HG02852 (cell line): ENCODE measurements at regions not wholly inside any gene's neighbourhood (a gene's known extent, or its start where the extent isn't known, plus 50 kb on each side); places are given as distances from the start of the nearest gene placed in this dataset.
"Not testable (repeated sequence)": the region's sequence is repeated elsewhere in the genome, so short reads cannot be mapped to it uniquely, and the experiment has no call there.

Source experiments
- ATAC-seq: cut with Tn5 transposase; IDR thresholded peaks from one replicate; pipeline ENCODE4 v1.9.1; 2021; ENCODE audit warnings: mild to moderate bottlenecking, moderate library complexity; ENCODE audit not compliant: unreplicated experiment

DNA sequence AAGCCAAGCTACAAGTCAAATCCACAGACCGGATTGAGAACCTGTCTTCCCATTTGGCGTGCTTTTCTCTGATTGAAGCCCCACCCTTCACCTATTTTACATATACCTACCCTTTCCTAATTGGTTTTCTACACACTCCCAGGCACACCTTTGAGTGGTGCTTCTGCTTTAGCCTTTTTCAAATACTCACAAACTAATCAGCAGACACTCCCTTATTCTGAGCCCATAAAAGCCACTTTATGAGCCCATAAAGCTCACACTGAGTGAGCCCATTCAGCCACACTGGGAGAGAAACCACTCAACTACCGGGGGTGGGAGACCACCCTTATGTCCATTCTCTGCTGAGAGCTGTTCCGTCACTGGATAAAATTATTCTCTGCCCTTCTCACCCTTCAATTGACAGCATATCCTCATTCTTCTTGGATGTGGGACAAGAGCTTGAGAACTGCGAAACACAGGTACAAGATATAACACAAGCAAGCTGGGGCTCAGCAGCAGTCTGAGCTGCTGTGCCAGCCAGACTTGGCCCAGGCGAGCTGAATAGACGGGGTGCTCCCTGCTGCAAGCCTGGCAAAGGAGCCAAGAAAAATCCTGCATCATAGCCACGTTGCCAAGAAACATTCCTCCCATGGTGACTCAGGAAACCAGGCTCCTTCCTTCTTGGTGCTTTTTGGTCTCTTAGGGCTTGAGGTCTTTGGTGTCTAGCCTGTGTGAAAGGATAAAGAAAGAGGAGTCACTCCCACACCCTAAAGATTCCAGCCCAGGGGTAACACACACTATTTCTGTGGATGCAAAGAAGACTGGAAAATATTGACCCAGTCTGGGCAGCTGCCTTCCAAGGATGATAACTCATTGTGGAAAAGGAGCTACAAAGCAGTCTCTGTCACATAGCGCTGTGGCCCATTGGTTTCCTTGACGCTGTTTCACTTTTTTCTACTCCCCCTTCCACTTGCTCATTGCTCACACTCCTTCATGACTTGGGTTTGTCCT lies 609.7 kb downstream of the MCTP2 start:
- no peak for ATAC-seq

DNA sequence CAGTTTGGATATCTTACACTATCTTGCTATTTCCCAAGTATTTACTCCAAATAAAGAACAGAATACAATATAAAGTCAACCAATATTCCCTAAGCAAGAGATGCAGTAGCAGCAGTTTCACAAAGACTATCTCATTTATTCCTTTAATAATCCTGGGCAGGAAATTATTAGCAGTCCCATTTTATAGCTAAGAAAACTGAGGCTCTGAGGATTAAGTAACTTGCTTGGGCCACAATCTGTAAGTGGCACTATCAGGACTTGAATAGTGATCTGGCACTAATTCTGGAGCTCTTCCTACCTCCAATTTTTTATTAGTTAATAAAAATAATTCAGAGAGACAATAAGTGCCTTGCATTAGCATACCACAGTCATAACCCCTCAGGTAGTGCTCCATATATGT lies 611.7 kb downstream of the MCTP2 start:
- no peak for ATAC-seq

DNA sequence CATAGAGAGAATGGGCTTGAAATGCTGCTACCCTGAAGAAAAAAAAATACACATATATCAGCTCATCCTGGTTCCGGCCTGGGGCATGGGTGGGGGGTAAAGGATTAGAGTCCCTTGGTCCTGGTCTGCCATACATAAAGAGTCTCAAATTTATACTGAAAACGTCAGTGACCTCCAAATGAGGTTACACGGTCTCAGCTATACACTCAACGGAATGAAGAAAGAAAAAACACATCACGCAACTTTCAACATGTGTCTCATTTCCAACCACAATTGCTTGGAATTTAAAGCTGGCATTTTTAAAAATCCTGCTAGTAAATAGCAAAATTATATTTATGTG lies 612.8 kb downstream of the MCTP2 start:
- no peak for ATAC-seq

DNA sequence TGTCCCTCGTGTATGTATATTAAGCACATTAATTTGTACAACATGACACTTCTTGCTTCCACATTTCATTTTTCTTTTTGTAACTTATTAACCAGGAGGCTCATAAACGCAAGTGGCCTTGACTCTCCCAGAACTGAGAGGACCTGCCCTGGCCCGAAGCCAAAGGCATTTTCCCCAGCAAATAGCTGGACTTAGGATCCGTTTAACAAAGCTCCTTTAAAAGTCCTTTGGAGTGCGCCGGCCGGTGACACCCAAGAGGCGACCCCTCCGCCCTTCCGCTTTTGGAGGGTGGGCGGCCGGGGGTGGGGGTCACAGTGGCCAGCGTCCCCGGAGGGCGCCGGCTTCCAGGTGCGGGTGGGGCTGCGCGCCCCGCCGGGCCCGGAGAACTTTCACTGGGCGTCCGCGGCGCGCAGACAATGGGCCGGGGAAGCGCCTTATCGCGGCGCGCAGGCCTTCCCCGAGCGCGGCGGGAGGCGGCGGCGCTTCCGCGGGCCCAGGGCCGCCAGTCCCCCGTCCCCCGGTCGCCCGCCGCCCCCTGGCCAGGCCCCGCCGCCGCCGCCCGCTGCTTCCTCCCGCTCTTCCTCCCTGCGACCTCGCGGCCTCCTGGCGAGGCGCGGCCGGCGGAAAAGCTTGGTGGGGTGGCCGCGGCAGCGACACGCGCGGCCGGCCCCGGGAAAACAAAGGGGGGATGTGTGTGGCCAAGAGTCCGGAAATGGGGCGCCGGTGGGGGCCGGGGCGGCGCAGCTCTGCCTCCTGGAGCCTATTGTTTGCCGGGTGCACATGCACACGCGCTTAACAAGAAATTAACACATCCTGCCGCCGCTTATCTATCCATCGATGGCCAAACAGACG lies 613.4 kb downstream of the MCTP2 start:
- ATAC-seq: no peak

GRCh38 chr15:94845390-94845716 lies 614.0 kb downstream of the MCTP2 start:
- no peak for ATAC-seq

- ATAC-seq: no peak
Observed at GRCh38 chr15:94847325-94847724, 616.0 kb downstream of the MCTP2 start.

DNA sequence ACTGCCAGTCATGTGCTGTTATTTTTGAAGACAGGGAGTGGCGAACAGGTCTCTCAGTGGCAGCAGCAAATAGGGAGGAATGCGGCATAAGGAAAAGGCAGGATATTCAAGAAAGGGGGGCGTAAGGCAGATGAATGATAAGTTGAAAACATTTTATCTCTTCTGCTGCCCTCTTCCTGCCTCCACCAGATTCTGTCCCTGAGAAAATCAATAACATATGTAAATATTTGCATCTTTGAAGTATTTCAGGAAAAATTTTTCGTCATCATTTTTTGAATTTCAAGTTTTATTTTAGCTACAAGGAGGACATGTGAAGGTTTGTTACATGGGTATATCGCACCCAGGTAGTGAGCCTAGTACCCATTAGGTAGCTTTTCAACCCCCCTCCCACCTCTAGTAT lies 616.7 kb downstream of the MCTP2 start:
- ATAC-seq: no peak

- ATAC-seq: no peak
Observed at GRCh38 chr15:94855018-94855408, 623.7 kb downstream of the MCTP2 start.

DNA sequence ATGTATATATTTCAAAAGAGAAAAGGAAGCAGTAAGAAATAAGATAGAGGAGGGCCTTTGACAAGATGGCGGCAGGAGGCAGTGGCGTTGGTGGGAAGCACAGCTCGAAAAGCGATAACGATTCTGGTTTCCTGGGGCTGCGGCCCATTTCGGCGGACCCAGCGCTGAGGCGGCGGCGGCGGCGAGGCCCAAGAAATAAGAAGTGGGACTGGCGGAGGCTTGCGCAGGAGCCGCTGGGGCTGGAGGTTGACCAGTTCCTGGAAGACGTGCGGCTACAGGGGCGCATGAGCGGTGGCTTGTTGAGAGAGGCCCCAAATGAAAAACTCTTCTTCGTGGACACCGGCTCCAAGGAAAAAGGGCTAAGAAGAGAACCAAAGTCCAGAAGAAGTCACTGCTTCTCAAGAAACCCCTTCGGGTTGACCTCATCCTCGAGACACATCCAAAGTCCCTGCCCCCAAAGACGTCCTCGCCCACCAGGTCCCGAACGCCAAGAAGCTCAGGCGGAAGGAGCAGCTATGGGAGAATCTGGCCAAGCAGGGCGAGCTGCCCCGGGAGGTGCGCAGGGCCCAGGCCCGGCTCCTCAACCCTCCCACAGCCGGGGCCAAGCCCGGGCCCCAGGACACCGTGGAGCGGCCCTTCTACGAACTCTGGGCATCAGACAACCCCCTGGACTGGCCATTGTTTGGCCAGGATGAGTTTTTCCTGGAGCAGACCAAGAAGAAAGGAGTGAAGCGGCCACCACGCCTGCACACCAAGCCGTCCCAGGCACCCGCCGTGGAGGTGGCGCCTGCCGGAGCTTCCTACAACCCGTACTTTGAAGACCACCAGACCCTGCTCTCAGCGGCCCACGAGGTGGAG lies 624.3 kb downstream of the MCTP2 start:
- no peak for ATAC-seq

DNA sequence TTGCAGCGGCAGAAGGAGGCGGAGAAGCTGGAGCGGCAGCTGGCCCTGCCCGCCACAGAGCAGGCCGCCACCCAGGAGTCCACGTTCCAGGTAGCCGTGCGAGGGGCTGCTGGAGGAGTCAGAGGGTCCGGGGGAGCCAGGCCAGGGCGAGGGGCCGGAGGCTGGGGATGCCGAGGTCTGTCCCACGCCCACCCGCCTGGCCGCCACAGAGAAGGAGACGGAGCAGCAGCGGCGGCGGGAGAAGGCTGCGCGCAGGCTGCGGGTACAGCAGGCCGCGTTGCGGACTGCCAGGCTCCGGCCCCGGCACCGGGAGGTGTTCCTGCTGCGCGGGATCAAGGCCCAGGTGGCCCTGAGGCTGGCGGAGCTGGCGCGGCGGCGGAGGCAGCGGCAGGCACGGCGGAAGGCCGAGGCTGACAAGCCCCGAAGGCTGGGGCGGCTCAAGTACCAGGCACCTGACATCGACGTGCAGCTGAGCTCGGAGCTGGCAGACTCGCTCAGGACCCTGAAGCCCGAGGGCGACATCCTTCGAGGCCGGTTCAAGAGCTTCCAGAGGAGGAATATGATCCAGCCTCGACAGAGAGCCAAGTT lies 625.0 kb downstream of the MCTP2 start:
- ATAC-seq: no peak

- no peak for ATAC-seq
Observed at GRCh38 chr15:94857466-94857865, 626.1 kb downstream of the MCTP2 start.

DNA sequence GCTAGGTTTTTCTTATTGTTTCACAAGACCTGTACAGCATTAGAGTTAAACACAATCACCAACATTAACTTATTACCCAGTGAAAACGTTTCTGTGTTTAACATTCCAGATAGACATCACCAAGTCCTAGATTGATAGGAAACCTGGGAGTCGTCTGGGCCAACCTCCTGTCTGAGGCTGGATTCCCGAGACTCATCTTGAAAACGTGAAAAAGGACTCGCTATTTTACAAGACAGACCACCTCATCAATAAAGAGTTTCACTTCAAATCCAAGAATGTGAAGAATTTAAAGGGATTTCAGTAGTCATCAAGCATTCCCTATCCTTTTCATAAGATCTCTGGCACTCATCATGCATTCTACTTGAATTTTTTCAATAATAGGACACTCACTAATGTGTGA lies 626.6 kb downstream of the MCTP2 start:
- no peak for ATAC-seq

- no peak for ATAC-seq
Observed at GRCh38 chr15:94858449-94858848, 627.1 kb downstream of the MCTP2 start.

- no peak for ATAC-seq
Observed at GRCh38 chr15:94858920-94859319, 627.6 kb downstream of the MCTP2 start.

GRCh38 chr15:94864600-94864999 lies 633.2 kb downstream of the MCTP2 start:
- no peak for ATAC-seq

- not testable (repeated sequence) for ATAC-seq
Observed at GRCh38 chr15:94868265-94868664, 636.9 kb downstream of the MCTP2 start.

DNA sequence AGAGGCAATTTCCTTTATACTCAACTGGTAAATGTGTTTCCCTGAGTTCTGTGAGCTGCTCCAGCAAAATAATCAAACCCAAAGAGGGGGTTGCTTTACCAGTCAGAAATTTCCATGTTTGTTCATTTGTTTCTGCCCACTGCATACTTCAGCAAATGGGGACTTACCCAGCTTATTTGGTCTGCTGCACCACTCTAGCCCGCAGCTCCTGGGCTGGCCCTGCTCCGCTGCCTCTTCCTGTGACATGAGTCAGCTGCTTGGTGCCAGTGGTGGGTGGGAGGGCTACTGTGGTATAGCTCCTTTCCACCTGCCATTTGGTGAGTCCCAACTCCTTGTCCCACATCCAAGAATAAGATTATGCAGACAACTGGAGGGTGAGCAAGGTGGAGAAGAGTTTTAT lies 644.2 kb downstream of the MCTP2 start:
- no peak for ATAC-seq

- ATAC-seq: no peak
Observed at GRCh38 chr15:94877833-94878232, 646.5 kb downstream of the MCTP2 start.

GRCh38 chr15:94882071-94882712 lies 650.8 kb downstream of the MCTP2 start:
- no peak for ATAC-seq

DNA sequence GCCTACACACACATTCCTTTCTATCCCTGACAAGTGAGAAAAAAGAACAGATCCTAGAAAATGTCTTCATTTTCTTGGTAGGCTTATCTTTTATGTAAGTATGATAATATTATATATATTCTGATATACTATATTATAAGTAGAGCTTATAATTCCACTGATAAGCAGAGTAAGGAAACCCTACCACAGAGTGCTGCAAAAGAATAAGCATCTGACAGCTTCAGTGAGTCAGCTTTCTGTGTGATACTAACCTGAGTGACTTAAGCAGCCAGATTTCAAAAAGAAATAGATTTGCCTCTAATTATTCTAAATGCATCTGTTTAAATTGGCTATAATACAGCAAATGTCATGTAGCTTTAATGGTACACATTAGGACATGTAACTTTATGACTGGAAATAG lies 656.0 kb downstream of the MCTP2 start:
- no peak for ATAC-seq
